ENCODE measurements at regions not wholly inside any gene's neighbourhood (a gene's known extent, or its start where the extent isn't known, plus 50 kb on each side); places are given as distances from the start of the nearest gene placed in this dataset.
"Not testable (repeated sequence)": the region's sequence is repeated elsewhere in the genome, so short reads cannot be mapped to it uniquely, and the experiment has no call there.

DNA sequence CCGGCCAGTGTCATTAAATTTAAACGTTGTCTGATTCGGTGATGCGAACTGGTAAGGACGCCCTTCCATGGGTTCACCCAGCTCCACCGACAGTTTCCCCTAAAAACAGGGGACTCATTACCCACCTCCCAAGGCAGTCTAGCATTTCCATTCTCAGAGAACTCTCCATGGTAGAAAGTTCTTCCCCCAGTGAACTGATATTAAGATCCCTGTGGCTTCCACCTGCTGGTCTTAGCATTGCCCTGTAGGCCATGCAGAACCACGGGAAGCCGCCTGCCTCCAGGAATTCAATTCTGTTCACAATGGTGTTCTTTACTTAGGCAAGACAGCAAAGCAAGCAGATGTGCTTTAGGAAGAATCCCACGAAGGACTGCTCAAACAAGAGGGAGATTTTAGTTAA, 128.9 kb upstream of the NANOS1 start:
- no peak for DNase-seq (ENCODE audit: extremely low read depth, low read depth)
- TF ChIP-seq, protein P1, sequence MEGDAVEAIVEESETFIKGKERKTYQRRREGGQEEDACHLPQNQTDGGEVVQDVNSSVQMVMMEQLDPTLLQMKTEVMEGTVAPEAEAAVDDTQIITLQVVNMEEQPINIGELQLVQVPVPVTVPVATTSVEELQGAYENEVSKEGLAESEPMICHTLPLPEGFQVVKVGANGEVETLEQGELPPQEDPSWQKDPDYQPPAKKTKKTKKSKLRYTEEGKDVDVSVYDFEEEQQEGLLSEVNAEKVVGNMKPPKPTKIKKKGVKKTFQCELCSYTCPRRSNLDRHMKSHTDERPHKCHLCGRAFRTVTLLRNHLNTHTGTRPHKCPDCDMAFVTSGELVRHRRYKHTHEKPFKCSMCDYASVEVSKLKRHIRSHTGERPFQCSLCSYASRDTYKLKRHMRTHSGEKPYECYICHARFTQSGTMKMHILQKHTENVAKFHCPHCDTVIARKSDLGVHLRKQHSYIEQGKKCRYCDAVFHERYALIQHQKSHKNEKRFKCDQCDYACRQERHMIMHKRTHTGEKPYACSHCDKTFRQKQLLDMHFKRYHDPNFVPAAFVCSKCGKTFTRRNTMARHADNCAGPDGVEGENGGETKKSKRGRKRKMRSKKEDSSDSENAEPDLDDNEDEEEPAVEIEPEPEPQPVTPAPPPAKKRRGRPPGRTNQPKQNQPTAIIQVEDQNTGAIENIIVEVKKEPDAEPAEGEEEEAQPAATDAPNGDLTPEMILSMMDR (IDR thresholded peaks at IDR 0.05; ENCODE audit: low read depth, low read length, missing control alignments): no peak
- no peak overlapping the region for H3K4me3 ChIP-seq (replicated peaks; ENCODE audit: low read depth, low read length)

DNA sequence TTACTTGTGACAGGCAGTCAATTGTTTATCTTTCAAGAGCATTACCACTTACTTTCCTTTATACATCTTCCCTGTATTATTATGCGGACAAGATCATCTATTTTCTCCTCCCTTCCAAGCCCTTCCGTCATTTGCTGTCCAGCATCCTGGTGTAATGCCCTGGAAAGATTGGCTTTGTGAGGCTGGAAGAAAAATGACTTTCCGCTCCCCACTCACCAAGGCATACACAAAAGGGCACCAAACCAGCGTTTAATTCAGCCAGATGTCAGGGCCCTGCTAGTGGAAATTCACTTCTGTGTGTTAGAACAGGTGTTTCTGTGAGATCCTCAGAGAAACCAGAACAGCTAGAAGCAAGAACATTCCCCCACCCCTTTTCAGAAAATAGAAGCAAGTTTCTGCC, 128.1 kb upstream of the NANOS1 start:
- no peak overlapping the region for H3K4me3 ChIP-seq (replicated peaks; ENCODE audit: low read depth, low read length)
- TF ChIP-seq, protein P1 (IDR thresholded peaks at IDR 0.05; ENCODE audit: low read depth, low read length, missing control alignments): no peak
- no peak for DNase-seq (ENCODE audit: extremely low read depth, low read depth)

DNA sequence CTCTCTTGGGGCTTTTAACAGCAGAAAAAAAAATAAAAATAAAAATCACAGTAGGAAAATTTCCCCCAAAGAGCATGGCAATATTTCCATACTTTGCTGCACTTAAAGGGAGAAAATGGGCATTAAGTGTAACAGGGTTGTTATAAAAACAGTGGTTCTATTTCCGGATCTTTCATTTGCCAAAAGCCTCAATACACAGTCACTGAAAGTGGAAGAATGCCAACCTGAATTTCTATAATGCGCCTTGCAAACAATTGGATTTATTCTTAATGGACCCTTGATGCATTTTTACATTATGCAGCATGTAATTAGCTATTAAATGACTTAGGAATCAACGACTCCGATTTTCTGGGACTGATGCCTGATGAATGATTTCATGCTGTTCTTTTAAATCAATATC, 127.6 kb upstream of the NANOS1 start:
- TF ChIP-seq, protein P1 (IDR thresholded peaks at IDR 0.05; ENCODE audit: low read depth, low read length, missing control alignments): no peak
- no peak for DNase-seq (ENCODE audit: extremely low read depth, low read depth)
- H3K4me3 ChIP-seq (replicated peaks; ENCODE audit: low read depth, low read length): no peak overlapping the region

DNA sequence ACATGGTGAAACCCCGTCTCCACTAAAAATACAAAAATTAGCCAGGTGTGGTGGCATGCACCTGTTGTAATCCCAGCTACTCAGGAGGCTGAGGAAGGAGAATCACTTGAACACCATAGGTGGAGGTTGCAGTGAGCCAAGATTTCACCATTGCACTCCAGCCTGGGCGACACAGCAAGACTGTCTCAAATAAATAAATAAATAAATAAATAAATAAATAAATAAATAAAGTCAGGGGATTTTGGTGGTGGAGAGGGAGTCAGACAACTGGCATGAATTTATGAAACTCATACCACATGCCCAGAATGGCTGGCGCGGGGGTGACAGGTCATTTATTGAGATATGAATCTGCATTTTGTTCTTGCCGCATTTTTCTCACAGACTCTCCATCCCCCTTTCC, 126.9 kb upstream of the NANOS1 start:
- DNase-seq (ENCODE audit: extremely low read depth, low read depth): not testable (repeated sequence)

DNA sequence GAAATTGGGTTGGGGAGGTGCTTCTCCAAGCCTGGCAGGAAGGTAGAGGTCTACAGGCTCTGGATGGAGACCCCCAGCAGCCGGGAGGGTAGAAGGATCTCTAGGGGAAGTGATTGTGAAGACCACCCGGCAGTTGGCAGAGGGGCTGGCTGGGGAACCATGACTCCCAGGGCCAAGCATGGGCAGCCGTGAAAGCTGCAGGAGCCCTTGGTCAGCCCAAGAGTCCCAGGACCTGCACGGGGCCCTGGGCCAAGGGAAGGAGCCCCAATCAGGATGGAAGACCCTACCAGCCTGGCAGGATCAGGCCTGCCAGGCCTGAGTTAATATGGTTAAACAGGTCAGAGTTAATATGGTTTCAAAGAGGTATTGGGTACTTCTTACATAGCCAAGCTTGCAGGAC, 126.3 kb upstream of the NANOS1 start:
- TF ChIP-seq, protein P1 (IDR thresholded peaks at IDR 0.05; ENCODE audit: low read depth, low read length, missing control alignments): no peak
- H3K4me3 ChIP-seq (replicated peaks; ENCODE audit: low read depth, low read length): no peak overlapping the region
- DNase-seq (ENCODE audit: extremely low read depth, low read depth): no peak

More for the DNA sequence above, 126.9 kb upstream of the NANOS1 start:
- not testable (repeated sequence) for H3K4me3 ChIP-seq (replicated peaks; ENCODE audit: low read depth, low read length)

DNA sequence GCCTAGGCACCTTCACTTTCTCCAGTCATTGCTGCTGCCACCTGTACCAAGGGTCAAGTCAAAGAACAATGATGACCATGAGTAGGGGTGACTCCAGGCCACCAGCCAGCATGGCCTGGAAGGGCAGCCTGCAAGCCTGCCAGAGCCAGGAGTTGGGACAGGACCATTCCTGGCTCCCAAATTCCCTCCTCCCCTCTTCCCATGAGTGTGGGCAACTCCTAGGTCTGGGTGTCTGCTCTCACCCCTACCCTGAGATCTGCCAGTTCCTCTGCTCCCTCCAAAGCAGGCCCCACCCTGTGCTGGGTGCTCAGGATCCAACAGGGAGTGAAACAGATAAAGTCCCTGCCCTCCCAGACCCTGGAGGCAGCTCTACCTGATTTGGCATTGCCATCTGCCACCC, 125.8 kb upstream of the NANOS1 start:
- TF ChIP-seq, protein P1 (IDR thresholded peaks at IDR 0.05; ENCODE audit: low read depth, low read length, missing control alignments): no peak
- no peak for DNase-seq (ENCODE audit: extremely low read depth, low read depth)
- no peak overlapping the region for H3K4me3 ChIP-seq (replicated peaks; ENCODE audit: low read depth, low read length)

DNA sequence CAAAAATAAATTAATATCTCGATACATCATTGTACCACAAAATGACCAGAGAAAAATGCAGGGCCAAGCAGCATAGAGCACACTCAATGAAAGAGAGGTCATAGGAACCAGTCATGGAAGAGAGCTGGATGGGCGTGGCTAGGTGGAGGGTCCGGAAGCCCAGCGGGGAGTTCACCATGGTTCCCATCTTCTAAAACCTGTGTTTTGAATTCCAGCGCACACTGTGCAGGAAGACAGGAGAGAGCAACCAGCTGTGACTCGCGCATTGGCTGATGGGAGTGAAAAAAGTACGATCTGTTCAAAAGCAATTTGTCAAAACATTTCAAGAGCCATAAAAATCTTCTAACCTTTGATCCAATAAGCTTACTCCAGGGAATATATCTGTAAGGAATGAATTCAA, 125.2 kb upstream of the NANOS1 start:
- DNase-seq (ENCODE audit: extremely low read depth, low read depth): no peak
- TF ChIP-seq, protein P1 (IDR thresholded peaks at IDR 0.05; ENCODE audit: low read depth, low read length, missing control alignments): no peak
- no peak overlapping the region for H3K4me3 ChIP-seq (replicated peaks; ENCODE audit: low read depth, low read length)

All from HFF-Myc (cell line).